Stimulated activated CD4-positive, alpha-beta T cell treated with anti-CD3 and anti-CD28 coated beads, Interleukin-1b, Interleukin-23, amount 100 ng/mL, for 48 hours (primary cell): ENCODE measurements at regions not wholly inside any gene's neighbourhood (a gene's known extent, or its start where the extent isn't known, plus 50 kb on each side); places are given as distances from the start of the nearest gene placed in this dataset.
A peak's percentile ranks its signal among the peaks of the same experiment; 100 is the strongest.

Experiments
- DNase-seq: peaks from one replicate; pipeline ENCODE4 v3.0.0-alpha.2; 2020

GRCh38 chr3:124587053-124587408, 143.2 kb upstream of the UMPS start:
- DNase-seq = no peak

GRCh38 chr3:124588036-124588435, 142.2 kb upstream of the UMPS start:
- no peak for DNase-seq

- no peak for DNase-seq
Observed at GRCh38 chr3:124588794-124589193, 141.5 kb upstream of the UMPS start.

GRCh38 chr3:124591699-124592098, 138.6 kb upstream of the UMPS start:
- DNase-seq = no peak

- peak; percentile 33 for DNase-seq
Observed at GRCh38 chr3:124592658-124593441, 137.4 kb upstream of the UMPS start.

GRCh38 chr3:124593442-124593829, 136.8 kb upstream of the UMPS start:
- no peak for DNase-seq

- no peak for DNase-seq
Observed at GRCh38 chr3:124594581-124594980, 135.7 kb upstream of the UMPS start.

- DNase-seq = no peak
Observed at GRCh38 chr3:124597273-124597672, 133.0 kb upstream of the UMPS start.

- DNase-seq = no peak
Observed at GRCh38 chr3:124597979-124598378, 132.3 kb upstream of the UMPS start.

- DNase-seq = no peak
Observed at GRCh38 chr3:124599147-124599765, 131.0 kb upstream of the UMPS start.

GRCh38 chr3:124599779-124600693, 130.2 kb upstream of the UMPS start:
- no peak for DNase-seq

GRCh38 chr3:124600765-124601164, 129.5 kb upstream of the UMPS start:
- no peak for DNase-seq

GRCh38 chr3:124601190-124601589, 129.1 kb upstream of the UMPS start:
- no peak for DNase-seq

GRCh38 chr3:124602980-124603627, 127.1 kb upstream of the UMPS start:
- no peak for DNase-seq

GRCh38 chr3:124605781-124606579, 124.3 kb upstream of the UMPS start:
- no peak for DNase-seq

GRCh38 chr3:124607163-124607562, 123.1 kb upstream of the UMPS start:
- no peak for DNase-seq

- DNase-seq = no peak
Observed at GRCh38 chr3:124609402-124609801, 120.8 kb upstream of the UMPS start.

- no peak for DNase-seq
Observed at GRCh38 chr3:124610130-124610529, 120.1 kb upstream of the UMPS start.

GRCh38 chr3:124611520-124611919, 118.7 kb upstream of the UMPS start:
- no peak for DNase-seq

- no peak for DNase-seq
Observed at GRCh38 chr3:124615896-124616543, 114.2 kb upstream of the UMPS start.

GRCh38 chr3:124617177-124617576, 113.1 kb upstream of the UMPS start:
- DNase-seq = no peak
